ENCODE measurements at regions not wholly inside any gene's neighbourhood (a gene's known extent, or its start where the extent isn't known, plus 50 kb on each side); places are given as distances from the start of the nearest gene placed in this dataset.
"Not testable (repeated sequence)": the region's sequence is repeated elsewhere in the genome, so short reads cannot be mapped to it uniquely, and the experiment has no call there.

DNA sequence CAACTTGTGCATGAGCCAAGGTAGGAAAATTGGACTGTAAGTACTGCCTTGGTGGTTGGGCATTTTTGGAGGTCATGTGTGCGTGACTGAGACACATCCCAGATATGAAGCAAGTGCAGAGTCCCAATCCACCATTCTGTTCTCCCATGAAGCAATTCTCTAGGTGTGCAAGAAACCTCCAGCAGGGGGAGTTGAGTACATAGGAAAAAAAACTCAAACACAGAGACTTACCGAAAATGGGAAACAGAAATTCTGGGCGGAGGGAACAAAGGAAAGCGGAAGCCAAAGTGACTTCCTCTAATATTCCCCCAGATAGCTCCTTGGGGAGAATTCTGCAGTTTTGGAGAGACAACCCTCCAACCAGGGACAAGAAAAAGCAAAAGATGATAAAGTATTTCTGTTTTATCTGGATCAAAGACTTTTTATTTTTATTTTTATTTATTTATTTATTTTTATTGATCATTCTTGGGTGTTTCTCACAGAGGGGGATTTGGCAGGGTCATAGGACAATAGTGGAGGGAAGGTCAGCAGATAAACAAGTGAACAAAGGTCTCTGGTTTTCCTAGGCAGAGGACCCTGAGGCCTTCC lies 76.9 kb downstream of the APOBEC1 start:
- TF ChIP-seq, protein P1, sequence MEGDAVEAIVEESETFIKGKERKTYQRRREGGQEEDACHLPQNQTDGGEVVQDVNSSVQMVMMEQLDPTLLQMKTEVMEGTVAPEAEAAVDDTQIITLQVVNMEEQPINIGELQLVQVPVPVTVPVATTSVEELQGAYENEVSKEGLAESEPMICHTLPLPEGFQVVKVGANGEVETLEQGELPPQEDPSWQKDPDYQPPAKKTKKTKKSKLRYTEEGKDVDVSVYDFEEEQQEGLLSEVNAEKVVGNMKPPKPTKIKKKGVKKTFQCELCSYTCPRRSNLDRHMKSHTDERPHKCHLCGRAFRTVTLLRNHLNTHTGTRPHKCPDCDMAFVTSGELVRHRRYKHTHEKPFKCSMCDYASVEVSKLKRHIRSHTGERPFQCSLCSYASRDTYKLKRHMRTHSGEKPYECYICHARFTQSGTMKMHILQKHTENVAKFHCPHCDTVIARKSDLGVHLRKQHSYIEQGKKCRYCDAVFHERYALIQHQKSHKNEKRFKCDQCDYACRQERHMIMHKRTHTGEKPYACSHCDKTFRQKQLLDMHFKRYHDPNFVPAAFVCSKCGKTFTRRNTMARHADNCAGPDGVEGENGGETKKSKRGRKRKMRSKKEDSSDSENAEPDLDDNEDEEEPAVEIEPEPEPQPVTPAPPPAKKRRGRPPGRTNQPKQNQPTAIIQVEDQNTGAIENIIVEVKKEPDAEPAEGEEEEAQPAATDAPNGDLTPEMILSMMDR (IDR thresholded peaks at IDR 0.05) = peak in 10 of 12 donors; percentile 19 to 55 (median 33)
- TF ChIP-seq POLR2A (IDR thresholded peaks at IDR 0.05) = not testable (repeated sequence)
